OCI-LY3 (cell line): ENCODE measurements at regions not wholly inside any gene's neighbourhood (a gene's known extent, or its start where the extent isn't known, plus 50 kb on each side); places are given as distances from the start of the nearest gene placed in this dataset.

Experiments
- H2AFZ ChIP-seq: fragments of 200-600, 300-600 bp; shearing (Covaris generic); 2 replicates; pipeline ENCODE4 v1.6.0; 2014; ENCODE audit warnings: antibody characterized with exemption, low read depth, low read length
- H3K27ac ChIP-seq: fragments of 200-600, 300-600 bp; sonication (generic); 2 replicates; pipeline ENCODE4 v1.5.1; 2014; ENCODE audit warnings: mild to moderate bottlenecking, low read length, moderate library complexity, mixed read lengths
- H3K27me3 ChIP-seq: fragments of 200-600, 300-600 bp; sonication (generic); 2 replicates; pipeline ENCODE4 v1.6.1; 2014; ENCODE audit warnings: low read depth, low read length, mixed read lengths
- H3K36me3 ChIP-seq: fragments of 200-600, 300-600 bp; sonication (generic); replicated peaks from 2 replicates; pipeline ENCODE3; 2014; ENCODE audit warnings: low read depth, low read length, mixed read lengths
- H3K4me1 ChIP-seq: fragments of 300-600, 200-600 bp; sonication (generic); 2 replicates; pipeline ENCODE4 v1.6.1; 2014; ENCODE audit warnings: low read length, mixed read lengths
- H3K4me2 ChIP-seq: fragments of 200-600, 300-600 bp; sonication (generic); 2 replicates; pipeline ENCODE4 v1.6.1; 2014; ENCODE audit warnings: low read length, mixed read lengths
- H3K4me3 ChIP-seq: fragments of 300-600, 200-600 bp; sonication (generic); 2 replicates; pipeline ENCODE4 v1.5.1; 2014; ENCODE audit warnings: antibody characterized with exemption, mild to moderate bottlenecking, low read length, moderate library complexity
- H3K79me2 ChIP-seq: fragments of 300-600, 200-600 bp; shearing (Covaris generic); 2 replicates; pipeline ENCODE4 v1.6.1; 2014; ENCODE audit warnings: mild to moderate bottlenecking, low read length, mixed read lengths
- H3K9ac ChIP-seq: fragments of 300-600, 200-600 bp; shearing (Covaris generic); 2 replicates; pipeline ENCODE4 v1.6.0; 2014; ENCODE audit warnings: mild to moderate bottlenecking, low read length, moderate library complexity
- H3K9me3 ChIP-seq: fragments of 200-600, 300-600 bp; shearing (Covaris generic); 2 replicates; pipeline ENCODE4 v1.6.1; 2014; ENCODE audit warnings: low read length, mixed read lengths; ENCODE audit not compliant: insufficient read depth
- H4K20me1 ChIP-seq: fragments of 200-600, 300-600 bp; sonication (generic); 2 replicates; pipeline ENCODE4 v1.6.1; 2016; ENCODE audit warnings: low read length, mixed read lengths; ENCODE audit not compliant: insufficient read depth
- EZH2phosphoT487 ChIP-seq: fragments of 200-600 bp; shearing (Covaris generic); IDR thresholded peaks from 2 replicates; pipeline ENCODE4 v1.6.1; 2018; ENCODE audit warnings: antibody characterized with exemption, mixed run types, low read depth
- TF ChIP-seq, protein P1 (sequence below): fragments of 200-600, 300-600 bp; sonication (generic); IDR thresholded peaks from 2 replicates; pipeline ENCODE4 v1.5.1; 2014; ENCODE audit warnings: antibody characterized with exemption, low read length, low read depth

- no peak overlapping the region for H3K4me2 ChIP-seq
Observed at GRCh38 chr4:96916711-96917110, 1076.8 kb downstream of the PDHA2 start.

GRCh38 chr4:96936886-96937285 is 1097.0 kb downstream of the PDHA2 start:
- Histone ChIP-seq H3K27ac (no peak overlapping the region), H2AFZ (no peak overlapping the region), H3K79me2 (no peaks in the 10 kb centered on the region), H3K4me3 (no peak overlapping the region), H3K9me3 (no peaks in the 10 kb centered on the region), H3K27me3 (no peaks in the 10 kb centered on the region), H4K20me1 (no peaks in the 10 kb centered on the region), H3K4me1 (no peaks in the 10 kb centered on the region), H3K9ac (no peak overlapping the region), H3K36me3 (no peaks in the 10 kb centered on the region), H3K4me2 (no peak overlapping the region)
- no peak for TF ChIP-seq EZH2phosphoT487
- TF ChIP-seq, protein P1, sequence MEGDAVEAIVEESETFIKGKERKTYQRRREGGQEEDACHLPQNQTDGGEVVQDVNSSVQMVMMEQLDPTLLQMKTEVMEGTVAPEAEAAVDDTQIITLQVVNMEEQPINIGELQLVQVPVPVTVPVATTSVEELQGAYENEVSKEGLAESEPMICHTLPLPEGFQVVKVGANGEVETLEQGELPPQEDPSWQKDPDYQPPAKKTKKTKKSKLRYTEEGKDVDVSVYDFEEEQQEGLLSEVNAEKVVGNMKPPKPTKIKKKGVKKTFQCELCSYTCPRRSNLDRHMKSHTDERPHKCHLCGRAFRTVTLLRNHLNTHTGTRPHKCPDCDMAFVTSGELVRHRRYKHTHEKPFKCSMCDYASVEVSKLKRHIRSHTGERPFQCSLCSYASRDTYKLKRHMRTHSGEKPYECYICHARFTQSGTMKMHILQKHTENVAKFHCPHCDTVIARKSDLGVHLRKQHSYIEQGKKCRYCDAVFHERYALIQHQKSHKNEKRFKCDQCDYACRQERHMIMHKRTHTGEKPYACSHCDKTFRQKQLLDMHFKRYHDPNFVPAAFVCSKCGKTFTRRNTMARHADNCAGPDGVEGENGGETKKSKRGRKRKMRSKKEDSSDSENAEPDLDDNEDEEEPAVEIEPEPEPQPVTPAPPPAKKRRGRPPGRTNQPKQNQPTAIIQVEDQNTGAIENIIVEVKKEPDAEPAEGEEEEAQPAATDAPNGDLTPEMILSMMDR, result no peak

More at GRCh38 chr4:96916711-96917110, 1076.8 kb downstream of the PDHA2 start:
- Histone ChIP-seq H3K27ac (no peak overlapping the region), H3K36me3 (no peaks in the 10 kb centered on the region), H3K4me3 (no peak overlapping the region), H3K9ac (no peak overlapping the region), H3K9me3 (no peaks in the 10 kb centered on the region), H3K79me2 (no peaks in the 10 kb centered on the region), H2AFZ (no peak overlapping the region), H3K4me1 (no peaks in the 10 kb centered on the region), H3K27me3 (no peaks in the 10 kb centered on the region), H4K20me1 (no peaks in the 10 kb centered on the region)
- TF ChIP-seq EZH2phosphoT487, result no peak
- TF ChIP-seq, protein P1, result no peak

GRCh38 chr4:96946552-96946951 is 1106.7 kb downstream of the PDHA2 start:
- H3K27ac ChIP-seq, result no peak overlapping the region
- no peak overlapping the region for H3K9ac ChIP-seq
- no peak for TF ChIP-seq EZH2phosphoT487
- TF ChIP-seq, protein P1, result no peak
- H2AFZ ChIP-seq, result no peak overlapping the region
- no peaks in the 10 kb centered on the region for H3K79me2 ChIP-seq
- H3K4me1 ChIP-seq, result no peaks in the 10 kb centered on the region
- no peaks in the 10 kb centered on the region for H3K36me3 ChIP-seq
- no peak overlapping the region for H3K4me3 ChIP-seq
- H4K20me1 ChIP-seq, result no peaks in the 10 kb centered on the region
- H3K9me3 ChIP-seq, result 0 out of 2 replicates have a peak, but pooled peaks cover 3% of the 10 kb centered on the region
- H3K27me3 ChIP-seq, result no peaks in the 10 kb centered on the region
- no peak overlapping the region for H3K4me2 ChIP-seq

GRCh38 chr4:96952610-96953009 is 1112.7 kb downstream of the PDHA2 start:
- no peak overlapping the region for H3K4me3 ChIP-seq
- H3K9ac ChIP-seq, result no peak overlapping the region
- no peaks in the 10 kb centered on the region for H3K27me3 ChIP-seq
- H3K27ac ChIP-seq, result no peak overlapping the region
- H2AFZ ChIP-seq, result no peak overlapping the region
- no peak overlapping the region for H3K4me2 ChIP-seq
- 0 out of 2 replicates have a peak, but pooled peaks cover 3% of the 10 kb centered on the region for H3K9me3 ChIP-seq
- no peaks in the 10 kb centered on the region for H3K79me2 ChIP-seq
- no peak for TF ChIP-seq EZH2phosphoT487
- TF ChIP-seq, protein P1, result no peak
- no peaks in the 10 kb centered on the region for H3K4me1 ChIP-seq
- H4K20me1 ChIP-seq, result no peaks in the 10 kb centered on the region
- H3K36me3 ChIP-seq, result no peaks in the 10 kb centered on the region
